ENCODE measurements at regions not wholly inside any gene's neighbourhood (a gene's known extent, or its start where the extent isn't known, plus 50 kb on each side); places are given as distances from the start of the nearest gene placed in this dataset.
"Not testable (repeated sequence)": the region's sequence is repeated elsewhere in the genome, so short reads cannot be mapped to it uniquely, and the experiment has no call there.

GRCh38 chrX:28408017-28408723, 179.1 kb upstream of the IL1RAPL1 start:
- TF ChIP-seq CTCF (IDR thresholded peaks at IDR 0.05; ENCODE audit: low read depth, low read length), result no peak
- no peaks in the 10 kb centered on the region for H3K9me3 ChIP-seq
- no peaks in the 10 kb centered on the region for H3K36me3 ChIP-seq
- H3K27me3 ChIP-seq, result no peaks in the 10 kb centered on the region
- no peak for DNase-seq
- H3K4me1 ChIP-seq, result no peaks in the 10 kb centered on the region
- no peak overlapping the region for H3K4me3 ChIP-seq (ENCODE audit: low read depth, low read length)

GRCh38 chrX:28398342-28398741, 188.9 kb upstream of the IL1RAPL1 start:
- H3K36me3 ChIP-seq, result no peaks in the 10 kb centered on the region
- H3K9me3 ChIP-seq, result no peaks in the 10 kb centered on the region
- no peak for DNase-seq
- H3K4me1 ChIP-seq, result no peaks in the 10 kb centered on the region
- H3K4me3 ChIP-seq (ENCODE audit: low read depth, low read length), result no peak overlapping the region
- TF ChIP-seq CTCF (IDR thresholded peaks at IDR 0.05; ENCODE audit: low read depth, low read length), result no peak
- H3K27me3 ChIP-seq, result no peaks in the 10 kb centered on the region

- no peaks in the 10 kb centered on the region for H3K4me1 ChIP-seq
- TF ChIP-seq CTCF (IDR thresholded peaks at IDR 0.05; ENCODE audit: low read depth, low read length), result no peak
- H3K36me3 ChIP-seq, result no peaks in the 10 kb centered on the region
- DNase-seq, result no peak
- H3K4me3 ChIP-seq (ENCODE audit: low read depth, low read length), result no peak overlapping the region
- no peaks in the 10 kb centered on the region for H3K9me3 ChIP-seq
- no peaks in the 10 kb centered on the region for H3K27me3 ChIP-seq
Measured at GRCh38 chrX:28391528-28391927, 195.7 kb upstream of the IL1RAPL1 start.

- no peaks in the 10 kb centered on the region for H3K9me3 ChIP-seq
- no peaks in the 10 kb centered on the region for H3K36me3 ChIP-seq
- no peak for TF ChIP-seq CTCF (IDR thresholded peaks at IDR 0.05; ENCODE audit: low read depth, low read length)
- no peaks in the 10 kb centered on the region for H3K4me1 ChIP-seq
- no peaks in the 10 kb centered on the region for H3K27me3 ChIP-seq
- H3K4me3 ChIP-seq (ENCODE audit: low read depth, low read length), result no peak overlapping the region
- no peak for DNase-seq
Measured at GRCh38 chrX:28379103-28379502, 208.1 kb upstream of the IL1RAPL1 start.

- H3K27me3 ChIP-seq; DNase-seq; H3K36me3 ChIP-seq; H3K9me3 ChIP-seq; H3K4me3 ChIP-seq (ENCODE audit: low read depth, low read length); H3K4me1 ChIP-seq: not testable (repeated sequence)
Measured at GRCh38 chrX:28367649-28368048, 219.6 kb upstream of the IL1RAPL1 start.

GRCh38 chrX:28351801-28352200, 235.4 kb upstream of the IL1RAPL1 start:
- H3K9me3 ChIP-seq, result no peaks in the 10 kb centered on the region
- TF ChIP-seq CTCF (IDR thresholded peaks at IDR 0.05; ENCODE audit: low read depth, low read length), result no peak
- DNase-seq, result no peak

More at GRCh38 chrX:28351801-28352200, 235.4 kb upstream of the IL1RAPL1 start:
- Histone ChIP-seq H3K36me3 (no peaks in the 10 kb centered on the region), H3K4me1 (no peaks in the 10 kb centered on the region), H3K4me3 (ENCODE audit: low read depth, low read length) (no peak overlapping the region), H3K27me3 (no peaks in the 10 kb centered on the region)

Measured in BE2C (cell line).